C4-2B (cell line): ENCODE measurements at regions not wholly inside any gene's neighbourhood (a gene's known extent, or its start where the extent isn't known, plus 50 kb on each side); places are given as distances from the start of the nearest gene placed in this dataset.

Source experiments
- CTCF ChIP-seq: fragments of 450-650 bp; conservative IDR thresholded peaks from 2 replicates; pipeline ENCODE4 v1.5.1; 2017; ENCODE audit warnings: mild to moderate bottlenecking
- ZFX ChIP-seq: fragments of 450-650 bp; IDR thresholded peaks from 2 replicates; pipeline ENCODE4 v1.6.1; 2017

DNA sequence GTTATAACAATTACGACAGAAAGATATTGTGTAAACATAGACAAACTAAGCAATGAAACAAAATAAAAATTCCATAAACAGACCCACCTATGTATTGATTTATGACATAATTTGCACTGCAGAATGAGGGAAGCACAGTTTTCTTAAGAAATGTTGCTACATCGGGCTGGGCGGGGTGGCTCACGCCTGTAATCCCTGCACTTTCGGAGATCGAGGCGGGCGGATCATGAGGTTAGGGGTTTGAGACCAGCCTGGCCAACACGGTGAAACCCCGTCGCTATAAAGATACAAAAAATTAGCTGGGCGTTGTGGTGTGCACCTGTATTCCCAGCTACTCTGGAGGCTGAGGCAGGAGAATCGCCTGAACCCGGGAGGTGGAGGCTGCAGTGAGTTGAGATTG lies 1344.4 kb upstream of the WWC1 start:
- TF ChIP-seq CTCF (no peak), ZFX (no peak)
